HL-60 (cell line): ENCODE measurements at regions not wholly inside any gene's neighbourhood (a gene's known extent, or its start where the extent isn't known, plus 50 kb on each side); places are given as distances from the start of the nearest gene placed in this dataset.

Experiments
- DNase-seq, 2 experiments: peaks; one replicate each; pipeline ENCODE4 v3.0.0-alpha.2; 2010 to 2020; ENCODE audit warnings: low read depth in 1 of 2, low spot score in 1 of 2
- H3K27ac ChIP-seq: fragments of 250-450 bp; sonication (Bioruptor Pico); replicated peaks from 2 replicates; pipeline ENCODE4 v1.5.1; 2020; ENCODE audit warnings: mild to moderate bottlenecking, moderate library complexity
- H3K27me3 ChIP-seq: fragments of 250-450 bp; sonication (Bioruptor Pico); 2 replicates; pipeline ENCODE4 v1.5.1; 2021; ENCODE audit warnings: mild to moderate bottlenecking, moderate library complexity; ENCODE audit not compliant: insufficient read depth, poor library complexity, severe bottlenecking
- H3K4me3 ChIP-seq: replicated peaks from 2 replicates; pipeline ENCODE4 v1.5.1; 2011; ENCODE audit warnings: mild to moderate bottlenecking, control low read depth, low read length; ENCODE audit not compliant: insufficient read depth
- CTCF ChIP-seq: IDR thresholded peaks from one replicate; pipeline ENCODE4 v1.5.1; 2011; ENCODE audit warnings: low read length, control low read depth, inconsistent platforms; ENCODE audit not compliant: insufficient read depth
- GABPA ChIP-seq: IDR thresholded peaks from 2 replicates; pipeline ENCODE4 v1.6.1; 2012; ENCODE audit warnings: low read depth
- POLR2AphosphoS5 ChIP-seq: IDR thresholded peaks from 2 replicates; pipeline ENCODE4 v1.6.1; 2012; ENCODE audit warnings: low read depth
- REST ChIP-seq: IDR thresholded peaks from 2 replicates; pipeline ENCODE4 v1.6.1; 2012; ENCODE audit warnings: low read depth; ENCODE audit not compliant: insufficient replicate concordance
- SPI1 ChIP-seq: IDR thresholded peaks from 2 replicates; pipeline ENCODE4 v1.6.1; 2012; ENCODE audit warnings: low read depth, mild to moderate bottlenecking, borderline replicate concordance

GRCh38 chr2:199602896-199603717 lies 145.4 kb upstream of the SATB2 start:
- no peak overlapping the region for H3K27ac ChIP-seq
- TF ChIP-seq CTCF (no peak), GABPA (no peak), POLR2AphosphoS5 (no peak), REST (no peak), SPI1 (no peak)

GRCh38 chr2:199602271-199602895 lies 144.6 kb upstream of the SATB2 start:
- Histone ChIP-seq H3K4me3 (no peak overlapping the region), H3K27ac (no peak overlapping the region), H3K27me3 (no peaks in the 10 kb centered on the region)
- DNase-seq, result peak in 1 of 2 experiments; percentile 11
- TF ChIP-seq SPI1 (no peak), GABPA (no peak), CTCF (no peak), REST (no peak), POLR2AphosphoS5 (no peak)

More at GRCh38 chr2:199602896-199603717, 145.4 kb upstream of the SATB2 start:
- no peak for DNase-seq
- H3K27me3 ChIP-seq, result no peaks in the 10 kb centered on the region
- H3K4me3 ChIP-seq, result no peak overlapping the region

GRCh38 chr2:199596549-199596948 lies 138.8 kb upstream of the SATB2 start:
- H3K4me3 ChIP-seq, result no peak overlapping the region
- TF ChIP-seq CTCF (peak; percentile 21), GABPA (no peak), REST (no peak), POLR2AphosphoS5 (no peak), SPI1 (no peak)
- peak in 1 of 2 experiments; percentile 33 for DNase-seq

More at GRCh38 chr2:199596549-199596948, 138.8 kb upstream of the SATB2 start:
- Histone ChIP-seq H3K27ac (no peak overlapping the region), H3K27me3 (no peaks in the 10 kb centered on the region)
